Osteocyte (in vitro differentiated cells): ENCODE measurements at regions not wholly inside any gene's neighbourhood (a gene's known extent, or its start where the extent isn't known, plus 50 kb on each side); places are given as distances from the start of the nearest gene placed in this dataset.
"Not testable (repeated sequence)": the region's sequence is repeated elsewhere in the genome, so short reads cannot be mapped to it uniquely, and the experiment has no call there.

Source experiments
- DNase-seq: peaks from one replicate; pipeline ENCODE4 v3.0.0; 2021; ENCODE audit warnings: mixed read lengths; ENCODE audit not compliant: unreplicated experiment; ENCODE audit errors: extremely low spot score
- H3K27ac Mint-ChIP-seq: one replicate; pipeline ENCODE4 v1.8.0; 2021; ENCODE audit warnings: mild to moderate bottlenecking, mixed read lengths; ENCODE audit not compliant: unreplicated experiment
- H3K27me3 Mint-ChIP-seq: one replicate; pipeline ENCODE4 v1.8.0; 2021; ENCODE audit warnings: mixed read lengths; ENCODE audit not compliant: unreplicated experiment
- H3K36me3 Mint-ChIP-seq: one replicate; pipeline ENCODE4 v1.8.0; 2021; ENCODE audit warnings: mixed read lengths; ENCODE audit not compliant: unreplicated experiment
- H3K4me1 Mint-ChIP-seq: one replicate; pipeline ENCODE4 v1.8.0; 2021; ENCODE audit warnings: mixed read lengths; ENCODE audit not compliant: unreplicated experiment
- H3K4me3 Mint-ChIP-seq: one replicate; pipeline ENCODE4 v1.8.0; 2021; ENCODE audit warnings: mild to moderate bottlenecking, moderate library complexity, mixed read lengths; ENCODE audit not compliant: unreplicated experiment
- H3K9me3 Mint-ChIP-seq: one replicate; pipeline ENCODE4 v1.8.0; 2021; ENCODE audit warnings: mixed read lengths; ENCODE audit not compliant: unreplicated experiment
- TF ChIP-seq, protein P1 (sequence below): fragments of 200-600 bp; sonication (generic); IDR thresholded peaks from 2 replicates; pipeline ENCODE4 v1.5.0; 2021; ENCODE audit warnings: antibody characterized with exemption, mild to moderate bottlenecking, moderate library complexity

DNA sequence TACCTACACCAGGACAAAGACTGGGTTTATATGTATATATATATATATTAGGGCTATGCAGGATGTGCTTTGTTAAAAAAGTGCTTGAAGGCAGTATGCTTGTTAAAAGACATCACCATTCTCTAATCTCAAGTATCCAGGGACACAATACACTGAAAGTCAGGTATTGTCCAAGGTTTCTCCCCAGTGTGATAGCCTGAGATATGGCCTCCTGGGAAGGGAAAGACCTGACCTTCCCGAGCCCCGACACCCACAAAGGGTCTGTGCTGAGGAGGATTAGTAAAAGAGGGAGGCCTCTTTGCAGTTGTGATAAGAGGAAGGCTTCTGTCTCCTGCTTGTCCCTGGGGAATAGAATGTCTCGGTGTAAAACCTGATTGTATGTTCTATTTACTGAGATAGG lies 156.9 kb downstream of the GPX5 start:
- Mint-ChIP-seq H3K4me3 (no peak overlapping the region), H3K27me3 (peaks cover 42% of the 10 kb centered on the region), H3K36me3 (no peaks in the 10 kb centered on the region), H3K9me3 (no peaks in the 10 kb centered on the region), H3K4me1 (peaks cover 4% of the 10 kb centered on the region), H3K27ac (no peak overlapping the region)
- TF ChIP-seq, protein P1, sequence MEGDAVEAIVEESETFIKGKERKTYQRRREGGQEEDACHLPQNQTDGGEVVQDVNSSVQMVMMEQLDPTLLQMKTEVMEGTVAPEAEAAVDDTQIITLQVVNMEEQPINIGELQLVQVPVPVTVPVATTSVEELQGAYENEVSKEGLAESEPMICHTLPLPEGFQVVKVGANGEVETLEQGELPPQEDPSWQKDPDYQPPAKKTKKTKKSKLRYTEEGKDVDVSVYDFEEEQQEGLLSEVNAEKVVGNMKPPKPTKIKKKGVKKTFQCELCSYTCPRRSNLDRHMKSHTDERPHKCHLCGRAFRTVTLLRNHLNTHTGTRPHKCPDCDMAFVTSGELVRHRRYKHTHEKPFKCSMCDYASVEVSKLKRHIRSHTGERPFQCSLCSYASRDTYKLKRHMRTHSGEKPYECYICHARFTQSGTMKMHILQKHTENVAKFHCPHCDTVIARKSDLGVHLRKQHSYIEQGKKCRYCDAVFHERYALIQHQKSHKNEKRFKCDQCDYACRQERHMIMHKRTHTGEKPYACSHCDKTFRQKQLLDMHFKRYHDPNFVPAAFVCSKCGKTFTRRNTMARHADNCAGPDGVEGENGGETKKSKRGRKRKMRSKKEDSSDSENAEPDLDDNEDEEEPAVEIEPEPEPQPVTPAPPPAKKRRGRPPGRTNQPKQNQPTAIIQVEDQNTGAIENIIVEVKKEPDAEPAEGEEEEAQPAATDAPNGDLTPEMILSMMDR, result no peak
- no peak for DNase-seq

DNA sequence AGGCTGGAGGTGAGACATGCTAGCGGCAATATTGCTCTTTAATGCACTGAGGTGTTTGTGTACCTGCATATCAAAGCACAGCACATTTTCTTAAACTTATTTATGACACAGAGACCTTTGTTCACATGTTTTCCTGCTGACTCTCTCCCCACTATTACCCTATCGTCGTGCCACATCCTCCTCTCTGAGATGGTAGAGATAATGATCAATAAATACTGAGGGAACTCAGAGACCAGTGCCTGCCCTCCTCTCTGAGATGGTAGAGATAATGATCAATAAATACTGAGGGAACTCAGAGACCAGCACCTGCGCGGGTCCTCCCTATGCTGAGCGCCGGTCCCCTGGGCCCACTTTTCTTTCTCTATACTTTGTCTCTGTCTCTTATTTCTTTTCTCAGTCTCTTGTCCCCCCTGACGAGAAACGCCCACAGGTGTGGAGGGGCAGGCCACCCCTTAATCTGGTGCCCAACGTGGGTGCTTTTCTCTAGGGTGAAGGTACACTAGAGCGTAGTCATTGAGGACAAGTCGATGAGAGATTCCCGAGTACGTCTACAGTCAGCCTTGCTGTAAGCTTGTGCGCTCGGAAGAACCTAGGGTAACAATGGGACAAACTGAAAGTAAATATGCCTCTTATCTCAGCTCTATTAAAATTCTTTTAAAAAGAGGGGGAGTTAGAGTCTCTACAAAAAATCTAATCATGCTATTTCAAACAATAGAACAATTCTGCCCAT lies 157.4 kb downstream of the GPX5 start:
- H3K4me3 Mint-ChIP-seq, H3K27ac Mint-ChIP-seq, DNase-seq, H3K36me3 Mint-ChIP-seq, H3K9me3 Mint-ChIP-seq, H3K4me1 Mint-ChIP-seq: not testable (repeated sequence)
- H3K27me3 Mint-ChIP-seq, result peaks cover 38% of the 10 kb centered on the region

DNA sequence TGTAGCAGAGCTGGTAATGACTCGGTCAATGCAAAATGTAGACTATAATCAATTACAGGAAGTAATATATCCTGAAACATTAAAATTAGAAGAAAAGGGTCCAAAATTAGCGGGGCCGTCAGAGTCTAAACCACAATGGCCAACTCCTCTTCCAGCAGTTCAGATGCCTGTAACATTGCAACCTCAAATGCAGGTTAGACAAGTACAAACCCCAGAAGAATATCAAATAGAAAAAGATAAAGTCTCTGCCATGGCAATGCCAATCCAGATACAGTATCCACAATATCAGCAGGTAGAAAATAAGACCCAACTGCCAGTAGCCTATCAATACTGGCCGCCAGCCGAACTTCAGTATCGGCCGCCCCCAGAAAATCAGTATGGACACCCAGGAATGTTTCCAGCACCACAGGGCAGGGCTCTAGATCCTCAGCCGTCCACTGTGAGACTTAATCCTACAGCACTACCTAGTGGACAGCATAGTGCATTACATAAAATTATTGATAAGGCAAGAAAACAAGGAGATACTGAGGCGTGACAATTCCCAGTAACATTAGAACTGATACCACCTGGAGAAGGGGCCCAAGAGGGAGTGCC lies 158.4 kb downstream of the GPX5 start:
- peaks cover 42% of the 10 kb centered on the region for H3K27me3 Mint-ChIP-seq
- DNase-seq, result no peak
- H3K4me1 Mint-ChIP-seq, result peaks cover 4% of the 10 kb centered on the region
- no peaks in the 10 kb centered on the region for H3K9me3 Mint-ChIP-seq
- H3K27ac Mint-ChIP-seq, result no peak overlapping the region
- TF ChIP-seq, protein P1, result peak; percentile 68
- H3K4me3 Mint-ChIP-seq, result no peak overlapping the region
- no peaks in the 10 kb centered on the region for H3K36me3 Mint-ChIP-seq

DNA sequence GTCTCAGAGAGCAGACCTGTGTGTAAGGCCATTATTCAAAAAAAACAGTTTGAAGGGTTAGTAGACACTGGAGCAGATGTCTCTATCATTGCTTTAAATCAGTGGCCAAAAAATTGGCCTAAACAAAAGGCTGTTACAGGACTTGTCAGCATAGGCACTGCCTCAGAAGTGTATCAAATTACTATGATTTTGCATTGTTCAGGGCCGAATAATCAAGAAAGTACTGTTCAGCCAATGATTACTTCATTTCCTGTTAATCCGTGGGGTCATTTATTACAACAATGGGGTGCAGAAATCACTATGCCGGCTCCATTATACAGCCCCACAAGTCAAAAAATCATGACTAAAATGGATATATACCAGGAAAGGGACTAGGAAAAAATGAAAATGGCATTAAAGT lies 160.3 kb downstream of the GPX5 start:
- H3K4me1 Mint-ChIP-seq, H3K4me3 Mint-ChIP-seq, H3K36me3 Mint-ChIP-seq: not testable (repeated sequence)

DNA sequence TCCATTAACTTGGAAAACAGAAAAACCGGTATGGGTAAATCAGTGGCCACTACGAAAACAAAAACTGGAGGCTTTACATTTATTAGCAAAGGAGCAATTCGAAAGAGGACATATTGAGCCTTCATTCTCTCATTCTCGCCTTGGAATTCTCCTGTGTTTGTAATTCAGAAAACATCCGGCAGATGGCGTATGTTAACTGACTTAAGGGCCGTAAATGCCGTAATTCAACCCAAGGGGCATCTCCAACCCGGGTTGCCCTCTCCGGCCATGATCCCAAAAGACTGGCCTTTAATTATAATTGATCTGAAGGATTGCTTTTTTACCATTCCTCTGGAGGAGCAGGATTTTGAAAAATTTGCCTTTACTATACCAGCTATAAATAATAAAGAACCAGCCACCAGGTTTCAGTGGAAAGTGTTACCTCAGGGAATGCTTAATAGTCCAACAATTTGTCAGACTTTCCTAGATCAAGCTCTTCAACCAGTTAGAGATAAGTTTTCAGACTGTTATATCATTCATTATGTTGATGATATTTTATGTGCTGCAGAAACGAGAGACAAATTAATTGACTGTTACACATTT lies 160.9 kb downstream of the GPX5 start:
- not testable (repeated sequence) for H3K4me1 Mint-ChIP-seq
- peaks cover 46% of the 10 kb centered on the region for H3K27me3 Mint-ChIP-seq
- TF ChIP-seq, protein P1, result peak; percentile 79

More for the DNA sequence above, 160.3 kb downstream of the GPX5 start:
- H3K9me3 Mint-ChIP-seq, DNase-seq: not testable (repeated sequence)
- peak overlapping the region; percentile 4 for H3K27ac Mint-ChIP-seq
- peaks cover 41% of the 10 kb centered on the region for H3K27me3 Mint-ChIP-seq

DNA sequence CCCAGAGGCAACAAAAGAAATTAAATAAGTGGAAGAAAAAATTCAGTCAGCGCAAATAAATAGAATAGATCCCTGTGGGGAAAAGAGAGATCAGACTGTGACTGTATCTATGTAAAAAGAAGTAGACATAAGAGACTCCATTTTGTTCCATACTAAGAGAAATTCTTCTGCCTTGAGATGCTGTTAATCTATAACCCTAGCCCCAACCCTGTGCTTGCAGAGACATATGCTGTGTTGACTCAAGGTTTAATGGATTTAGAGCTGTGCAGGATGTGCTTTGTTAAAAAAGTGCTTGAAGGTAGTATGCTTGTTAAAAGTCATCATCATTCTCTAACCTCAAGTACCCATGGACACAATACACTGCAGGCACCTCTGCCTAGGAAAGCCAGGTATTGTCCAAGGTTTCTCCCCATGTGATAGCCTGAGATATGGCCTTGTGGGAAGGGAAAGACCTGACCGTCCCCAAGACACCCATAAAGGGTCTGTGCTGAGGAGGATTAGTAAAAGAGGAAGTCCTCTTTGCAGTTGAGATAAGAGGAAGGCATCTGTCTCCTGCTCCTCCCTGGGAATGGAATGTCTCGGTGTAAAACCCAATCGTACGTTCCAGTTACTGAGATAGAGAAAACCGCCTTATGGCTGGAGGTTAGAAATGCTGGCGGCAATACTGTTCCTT lies 161.8 kb downstream of the GPX5 start:
- H3K9me3 Mint-ChIP-seq, H3K27ac Mint-ChIP-seq, H3K4me3 Mint-ChIP-seq, H3K36me3 Mint-ChIP-seq, H3K4me1 Mint-ChIP-seq, DNase-seq: not testable (repeated sequence)
- peaks cover 39% of the 10 kb centered on the region for H3K27me3 Mint-ChIP-seq

More for the DNA sequence above, 160.9 kb downstream of the GPX5 start:
- not testable (repeated sequence) for H3K9me3 Mint-ChIP-seq, H3K4me3 Mint-ChIP-seq, DNase-seq, H3K27ac Mint-ChIP-seq, H3K36me3 Mint-ChIP-seq

DNA sequence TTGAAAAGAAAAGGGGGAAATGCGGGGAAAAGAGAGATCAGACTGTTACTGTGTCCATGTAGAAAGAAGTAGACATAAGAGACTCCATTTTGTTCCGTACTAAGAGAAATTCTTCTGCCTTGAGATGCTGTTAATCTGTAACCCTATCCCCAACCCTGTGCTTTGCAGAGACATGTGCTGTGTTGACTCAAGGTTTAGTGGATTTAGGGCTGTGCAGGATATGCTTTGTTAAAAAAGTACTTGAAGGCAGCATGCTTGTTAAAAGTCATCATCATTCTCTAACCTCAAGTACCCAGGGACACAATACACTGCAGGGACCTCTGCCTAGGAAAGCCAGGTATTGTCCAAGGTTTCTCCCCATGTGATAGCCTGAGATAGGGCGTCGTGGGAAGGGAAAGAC lies 166.3 kb downstream of the GPX5 start:
- H3K4me1 Mint-ChIP-seq, H3K36me3 Mint-ChIP-seq, DNase-seq: not testable (repeated sequence)

More for the DNA sequence above, 166.3 kb downstream of the GPX5 start:
- not testable (repeated sequence) for H3K27ac Mint-ChIP-seq, H3K4me3 Mint-ChIP-seq, H3K9me3 Mint-ChIP-seq
- H3K27me3 Mint-ChIP-seq, result peaks cover 45% of the 10 kb centered on the region
